ENCODE measurements at regions not wholly inside any gene's neighbourhood (a gene's known extent, or its start where the extent isn't known, plus 50 kb on each side); places are given as distances from the start of the nearest gene placed in this dataset.

DNA sequence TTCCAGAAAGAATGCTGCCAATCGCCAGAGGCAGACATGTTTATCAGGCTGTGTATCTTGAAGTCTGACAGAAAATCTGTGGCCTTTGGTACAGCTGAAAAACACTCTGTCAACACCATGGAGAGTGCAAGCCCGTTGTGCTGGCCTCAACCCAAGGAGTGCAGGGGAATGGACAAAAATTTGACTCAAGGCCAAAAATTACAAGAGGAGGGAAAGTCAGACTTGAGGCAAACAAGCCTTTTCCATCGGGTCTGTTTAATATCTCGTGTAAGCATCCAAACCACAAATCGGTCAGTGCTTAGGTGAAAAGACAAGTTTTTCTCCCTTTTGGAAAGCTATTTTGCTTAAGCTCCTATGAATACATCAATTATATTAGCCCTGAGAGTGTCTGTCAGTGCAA lies 305.3 kb upstream of the NFE2L3 start:
- Mint-ChIP-seq H3K4me1 (peaks cover 2 to 3% (median 3%) of the 10 kb centered on the region in 3 donors), H3K36me3 (peaks cover 4 to 6% of the 10 kb centered on the region in 2 donors), H3K27me3 (peaks cover 67 to 77% (median 77%) of the 10 kb centered on the region in 3 donors), H3K9me3 (peaks cover 0 to 5% (median 0%) of the 10 kb centered on the region in 7 donors), H3K4me3 (no peak overlapping the region), H3K27ac (no peak overlapping the region)
- no peak for DNase-seq
- no peak for ATAC-seq (ENCODE audit: low read depth in 2 of 2)

- Mint-ChIP-seq H3K9me3 (peaks cover 0 to 7% (median 0%) of the 10 kb centered on the region in 7 donors), H3K4me3 (no peak overlapping the region), H3K4me1 (peaks cover 5 to 6% (median 6%) of the 10 kb centered on the region in 3 donors), H3K27me3 (peaks cover 69 to 81% (median 79%) of the 10 kb centered on the region in 3 donors), H3K27ac (no peak overlapping the region), H3K36me3 (peaks cover 7% of the 10 kb centered on the region in 2 donors)
- ATAC-seq (ENCODE audit: low read depth in 2 of 2) = no peak
- DNase-seq = no peak
These were observed 304.5 kb upstream of the NFE2L3 start for GRCh38 chr7:25847336-25848070.

- ATAC-seq (ENCODE audit: low read depth in 2 of 2) (no peak), DNase-seq (no peak)
- peaks cover 0 to 7% (median 0%) of the 10 kb centered on the region in 7 donors for H3K9me3 Mint-ChIP-seq
- H3K4me1 Mint-ChIP-seq = peaks cover 6 to 11% (median 8%) of the 10 kb centered on the region in 3 donors
- H3K36me3 Mint-ChIP-seq = peaks cover 7 to 13% of the 10 kb centered on the region in 2 donors
- H3K4me3 Mint-ChIP-seq = no peak overlapping the region
- no peak overlapping the region for H3K27ac Mint-ChIP-seq
- peaks cover 67 to 80% (median 80%) of the 10 kb centered on the region in 3 donors for H3K27me3 Mint-ChIP-seq
These were observed 302.4 kb upstream of the NFE2L3 start for GRCh38 chr7:25849500-25850184.

GRCh38 chr7:25850216-25850615 lies 301.8 kb upstream of the NFE2L3 start:
- H3K27ac Mint-ChIP-seq = no peak overlapping the region
- peaks cover 7 to 13% of the 10 kb centered on the region in 2 donors for H3K36me3 Mint-ChIP-seq
- no peak for DNase-seq
- ATAC-seq (ENCODE audit: low read depth in 2 of 2) = no peak
- H3K4me1 Mint-ChIP-seq = peaks cover 6 to 11% (median 8%) of the 10 kb centered on the region in 3 donors
- no peak overlapping the region for H3K4me3 Mint-ChIP-seq
- H3K9me3 Mint-ChIP-seq = peaks cover 0 to 11% (median 0%) of the 10 kb centered on the region in 7 donors
- H3K27me3 Mint-ChIP-seq = peaks cover 64 to 80% (median 75%) of the 10 kb centered on the region in 3 donors

GRCh38 chr7:25850735-25851134 lies 301.3 kb upstream of the NFE2L3 start:
- Mint-ChIP-seq H3K4me3 (peak overlapping the region in 1 of 8 donors; percentile 13), H3K4me1 (peaks cover 6 to 11% (median 8%) of the 10 kb centered on the region in 3 donors), H3K27ac (no peak overlapping the region), H3K36me3 (peaks cover 7 to 13% of the 10 kb centered on the region in 2 donors), H3K9me3 (peaks cover 0 to 11% (median 0%) of the 10 kb centered on the region in 7 donors), H3K27me3 (peaks cover 59 to 79% (median 69%) of the 10 kb centered on the region in 3 donors)
- no peak for DNase-seq
- ATAC-seq (ENCODE audit: low read depth in 2 of 2) = no peak

GRCh38 chr7:25851332-25852210 lies 300.4 kb upstream of the NFE2L3 start:
- Mint-ChIP-seq H3K27me3 (peaks cover 55 to 73% (median 61%) of the 10 kb centered on the region in 3 donors), H3K4me3 (peak overlapping the region; percentile 38 to 90 (median 78)), H3K27ac (peak overlapping the region in 5 of 6 donors; percentile 74 to 98 (median 95)), H3K36me3 (peaks cover 7 to 13% of the 10 kb centered on the region in 2 donors), H3K9me3 (peaks cover 0 to 11% (median 0%) of the 10 kb centered on the region in 7 donors), H3K4me1 (peaks cover 6 to 11% (median 8%) of the 10 kb centered on the region in 3 donors)
- DNase-seq (peak; percentile 61), ATAC-seq (ENCODE audit: low read depth in 2 of 2) (peak; percentile 70 to 74)

GRCh38 chr7:25852211-25852938 lies 299.6 kb upstream of the NFE2L3 start:
- peaks cover 7 to 13% of the 10 kb centered on the region in 2 donors for H3K36me3 Mint-ChIP-seq
- peaks cover 6 to 11% (median 8%) of the 10 kb centered on the region in 3 donors for H3K4me1 Mint-ChIP-seq
- ATAC-seq (ENCODE audit: low read depth in 2 of 2) (no peak), DNase-seq (no peak)
- peaks cover 51 to 65% (median 53%) of the 10 kb centered on the region in 3 donors for H3K27me3 Mint-ChIP-seq
- peaks cover 0 to 11% (median 0%) of the 10 kb centered on the region in 7 donors for H3K9me3 Mint-ChIP-seq
- H3K27ac Mint-ChIP-seq = peak overlapping the region in 3 of 6 donors; percentile 84 to 97 (median 95)
- peak overlapping the region in 7 of 8 donors; percentile 9 to 90 (median 80) for H3K4me3 Mint-ChIP-seq

DNA sequence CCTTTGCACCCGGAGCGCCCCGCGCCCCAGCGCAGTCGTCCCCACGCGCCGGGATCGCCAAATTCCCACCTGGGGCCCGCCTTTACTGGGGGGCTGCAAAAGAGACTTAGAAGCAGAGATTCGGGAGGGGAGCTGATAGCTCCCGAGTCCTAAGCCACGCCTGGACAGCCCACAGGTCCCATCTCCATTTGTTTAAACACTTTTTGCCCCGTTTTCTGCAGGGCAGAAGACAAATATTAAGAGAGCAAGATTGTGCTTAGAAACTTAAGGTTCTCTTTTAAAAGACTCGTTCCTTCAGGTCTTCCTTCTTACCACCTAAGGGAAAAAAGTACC lies 299.1 kb upstream of the NFE2L3 start:
- Mint-ChIP-seq H3K27ac (peak overlapping the region in 2 of 6 donors; percentile 53 to 87), H3K4me3 (peak overlapping the region in 4 of 8 donors; percentile 16 to 58 (median 28)), H3K9me3 (peaks cover 0 to 11% (median 0%) of the 10 kb centered on the region in 7 donors), H3K27me3 (peaks cover 46 to 60% (median 48%) of the 10 kb centered on the region in 3 donors), H3K36me3 (peaks cover 7 to 13% of the 10 kb centered on the region in 2 donors), H3K4me1 (peaks cover 6 to 11% (median 8%) of the 10 kb centered on the region in 3 donors)
- no peak for ATAC-seq (ENCODE audit: low read depth in 2 of 2)
- no peak for DNase-seq

- DNase-seq (no peak), ATAC-seq (ENCODE audit: low read depth in 2 of 2) (no peak)
- peaks cover 7 to 13% of the 10 kb centered on the region in 2 donors for H3K36me3 Mint-ChIP-seq
- H3K4me1 Mint-ChIP-seq = peaks cover 6 to 11% (median 8%) of the 10 kb centered on the region in 3 donors
- peak overlapping the region in 5 of 8 donors; percentile 16 to 65 (median 34) for H3K4me3 Mint-ChIP-seq
- H3K27ac Mint-ChIP-seq = peak overlapping the region in 2 of 6 donors; percentile 53 to 87
- H3K27me3 Mint-ChIP-seq = peaks cover 42 to 58% (median 44%) of the 10 kb centered on the region in 3 donors
- peaks cover 0 to 11% (median 0%) of the 10 kb centered on the region in 7 donors for H3K9me3 Mint-ChIP-seq
These were observed 298.7 kb upstream of the NFE2L3 start for GRCh38 chr7:25853314-25853713.

GRCh38 chr7:25854059-25854458 lies 297.9 kb upstream of the NFE2L3 start:
- H3K27ac Mint-ChIP-seq = peak overlapping the region in 4 of 6 donors; percentile 44 to 87 (median 78)
- DNase-seq = no peak

GRCh38 chr7:25854608-25855497 lies 297.1 kb upstream of the NFE2L3 start:
- peak overlapping the region in 1 of 8 donors; percentile 65 for H3K4me3 Mint-ChIP-seq

More at GRCh38 chr7:25854059-25854458, 297.9 kb upstream of the NFE2L3 start:
- no peak for ATAC-seq (ENCODE audit: low read depth in 2 of 2)
- peaks cover 6 to 11% (median 8%) of the 10 kb centered on the region in 3 donors for H3K4me1 Mint-ChIP-seq
- peaks cover 0 to 12% (median 2%) of the 10 kb centered on the region in 7 donors for H3K9me3 Mint-ChIP-seq
- H3K4me3 Mint-ChIP-seq = peak overlapping the region in 2 of 8 donors; percentile 65 to 73
- H3K27me3 Mint-ChIP-seq = peaks cover 38 to 54% (median 43%) of the 10 kb centered on the region in 3 donors
- H3K36me3 Mint-ChIP-seq = peaks cover 7 to 13% of the 10 kb centered on the region in 2 donors

More at GRCh38 chr7:25854608-25855497, 297.1 kb upstream of the NFE2L3 start:
- peaks cover 6 to 15% (median 8%) of the 10 kb centered on the region in 3 donors for H3K4me1 Mint-ChIP-seq
- H3K36me3 Mint-ChIP-seq = peaks cover 14 to 18% of the 10 kb centered on the region in 2 donors
- peaks cover 3 to 20% (median 8%) of the 10 kb centered on the region in 7 donors for H3K9me3 Mint-ChIP-seq
- peak overlapping the region in 3 of 6 donors; percentile 81 to 90 (median 90) for H3K27ac Mint-ChIP-seq
- DNase-seq = no peak
- H3K27me3 Mint-ChIP-seq = peaks cover 35 to 54% (median 38%) of the 10 kb centered on the region in 3 donors
- peak in 1 of 2 donors; percentile 35 for ATAC-seq (ENCODE audit: low read depth in 2 of 2)

All from naive B cell (primary cell).